K562 (cell line): ENCODE measurements at regions not wholly inside any gene's neighbourhood (a gene's known extent, or its start where the extent isn't known, plus 50 kb on each side); places are given as distances from the start of the nearest gene placed in this dataset.

ENCODE experiments used
- ATAC-seq: fragments of 200-7000 bp; cut with Tn5 transposase; 3 replicates; pipeline ENCODE4 v1.9.1; 2020; ENCODE audit warnings: moderate library complexity
- BruUV-seq: library from RNA; stranded (reverse); fragments of 400-500 nt; replicated peaks from 2 replicates; lab custom pipeline; 2021; lab: Mats Ljungman, UMichigan
- CTCF ChIA-PET: fragments of 300-600 bp; formaldehyde crosslinking; extraction: SDS; loops from one replicate; lab custom pipeline; 2021; ENCODE audit warnings: low intra/inter-chr PET ratio; lab: Yijun Ruan, JAX
- POLR2A ChIA-PET: fragments of 300-600, 350-650 bp; sonication (Branson Sonifier 250); formaldehyde crosslinking; extraction: SDS; loops from one replicate; lab custom pipeline; 2021; ENCODE audit warnings: antibody characterized with exemption, inconsistent platforms; lab: Yijun Ruan, JAX
- DNase-seq, 4 experiments: peaks; one replicate each; pipeline versions ENCODE4 v3.0.0 to v3.0.0-alpha.2; 2011 to 2018; ENCODE audit warnings: low spot score in 3 of 4, mixed read lengths in 3 of 4; ENCODE audit errors: extremely low read depth in 1 of 4
- FAIRE-seq: peaks from 2 replicates; lab custom pipeline; 2011; peaks lifted over from hg19 to GRCh38; lab: Jason Lieb, UNC
- H2AFZ ChIP-seq: 2 replicates; pipeline ENCODE4 v1.6.0; 2011; ENCODE audit warnings: low read depth, low read length, control low read depth, inconsistent platforms
- H3K27ac ChIP-seq: fragments of 200-600 bp; 3 replicates; pipeline ENCODE4 v1.8.0; 2011; ENCODE audit warnings: low read depth, mild to moderate bottlenecking, control low read depth, inconsistent platforms, low read length, moderate library complexity, mixed read lengths; ENCODE audit errors: extremely low read depth
- H3K27me3 ChIP-seq, 2 experiments: fragments of 300-600 bp in 1 of 2; 2 replicates in 1 of 2; 3 replicates in 1 of 2; pipeline versions ENCODE4 v1.6.0 to v1.8.0; 2011; ENCODE audit warnings: inconsistent platforms in 2 of 2, low read length in 2 of 2, mild to moderate bottlenecking in 1 of 2, mixed read lengths in 1 of 2, moderate library complexity in 1 of 2; ENCODE audit not compliant: control insufficient read depth in 2 of 2, insufficient read depth in 2 of 2
- H3K36me3 ChIP-seq: fragments of 300-600 bp; 3 replicates; pipeline ENCODE4 v1.8.0; 2011; ENCODE audit warnings: mild to moderate bottlenecking, low read length, inconsistent platforms; ENCODE audit not compliant: control insufficient read depth, insufficient read depth
- H3K4me1 ChIP-seq, 2 experiments: fragments of 200-600 bp in 1 of 2; replicated peaks in 1 of 2; 2 replicates in 1 of 2; 3 replicates in 1 of 2; pipeline versions ENCODE4 v1.5.1 to v1.8.0; 2011; ENCODE audit warnings: inconsistent platforms in 2 of 2, low read length in 2 of 2, mild to moderate bottlenecking in 1 of 2, mixed read lengths in 1 of 2, moderate library complexity in 1 of 2; ENCODE audit not compliant: control insufficient read depth in 2 of 2, insufficient read depth in 2 of 2
- H3K4me2 ChIP-seq: 2 replicates; pipeline ENCODE4 v1.6.1; 2011; ENCODE audit warnings: low read length, control low read depth, inconsistent platforms, mixed read lengths; ENCODE audit not compliant: insufficient read depth
- H3K4me3 ChIP-seq: fragments of 200-600 bp; sonication (generic), shearing (Covaris generic); 2 replicates; pipeline ENCODE4 v1.5.1; 2016; ENCODE audit warnings: control low read depth, inconsistent platforms
- H3K79me2 ChIP-seq: fragments of 200-600 bp; 3 replicates; pipeline ENCODE4 v1.8.0; 2011; ENCODE audit warnings: low read length, inconsistent platforms; ENCODE audit not compliant: control insufficient read depth, insufficient read depth
- H3K9ac ChIP-seq, 2 experiments: 2 replicates each; pipeline versions ENCODE4 v1.6.0 to v1.6.1; 2011; ENCODE audit warnings: low read depth in 2 of 2, low read length in 2 of 2, control low read depth in 1 of 2, inconsistent platforms in 1 of 2, mild to moderate bottlenecking in 1 of 2, mixed read lengths in 1 of 2; ENCODE audit not compliant: insufficient read depth in 1 of 2
- H3K9me1 ChIP-seq: one replicate; pipeline ENCODE4 v1.6.0; 2011; ENCODE audit warnings: inconsistent platforms, mild to moderate bottlenecking, low read length, moderate library complexity; ENCODE audit not compliant: control insufficient read depth, insufficient read depth
- H3K9me3 ChIP-seq: replicated peaks from 2 replicates; pipeline ENCODE4 v1.5.1; 2011; ENCODE audit warnings: low read depth, low read length, inconsistent platforms; ENCODE audit not compliant: control insufficient read depth, insufficient read depth
- H4K20me1 ChIP-seq: replicated peaks from 2 replicates; pipeline ENCODE4 v1.6.1; 2011; ENCODE audit warnings: low read length, inconsistent platforms, mixed read lengths; ENCODE audit not compliant: control insufficient read depth, insufficient read depth
- BCL6 ChIP-seq: fragments of 250-450 bp; sonication (Bioruptor Pico); IDR thresholded peaks from 2 replicates; pipeline ENCODE4 v1.4.0; 2020
- HMG20B ChIP-seq: fragments of 250-450 bp; sonication (Bioruptor Pico); IDR thresholded peaks from 2 replicates; pipeline ENCODE4 v1.5.0; 2021; ENCODE audit warnings: mild to moderate bottlenecking
- LCOR ChIP-seq: sonication (generic); formaldehyde crosslinking; IDR thresholded peaks from 2 replicates; pipeline ENCODE4 v1.8.0; 2022; ENCODE audit warnings: mild to moderate bottlenecking, missing genetic modification reagents
- MCM7 ChIP-seq, 2 experiments: fragments of 450-650 bp; IDR thresholded peaks; 2 replicates each; pipeline ENCODE4 v1.6.1; 2016 to 2018
- NCOA6 ChIP-seq: fragments of 450-650 bp; IDR thresholded peaks from 2 replicates; pipeline ENCODE4 v1.6.1; 2017; ENCODE audit warnings: mild to moderate bottlenecking
- TAF7 ChIP-seq: fragments of 450-650 bp; IDR thresholded peaks from 2 replicates; pipeline ENCODE4 v1.6.1; 2016; ENCODE audit warnings: missing genetic modification characterization, missing compliant biosample characterization
- XRCC3 ChIP-seq: fragments of 450-650 bp; IDR thresholded peaks from 2 replicates; pipeline ENCODE4 v1.6.1; 2017; ENCODE audit warnings: mild to moderate bottlenecking, moderate library complexity
- ZFP30 ChIP-seq: fragments of 250-450 bp; sonication (Bioruptor Pico); IDR thresholded peaks from 2 replicates; pipeline ENCODE4 v1.8.0; 2022; ENCODE audit warnings: moderate library complexity, mild to moderate bottlenecking, inconsistent platforms, borderline replicate concordance
- ZNF75A ChIP-seq: fragments of 450-650 bp; formaldehyde crosslinking; IDR thresholded peaks from 2 replicates; pipeline ENCODE4 v1.4.0; 2020; ENCODE audit warnings: mild to moderate bottlenecking
- in situ Hi-C: fragments of 300-500 bp; cut with MboI; formaldehyde crosslinking; loops from 4 replicates; pipeline ENCODE4 v1.15.0; 2018; ENCODE audit warnings: inconsistent platforms, mixed read lengths
- intact Hi-C: fragments of 100-400 bp; cut with micrococcal nuclease; formaldehyde crosslinking; loops from 2 replicates; pipeline ENCODE4 v1.14.2; 2022
- TF ChIP-seq, protein P1 (sequence below): sonication (generic); formaldehyde crosslinking; IDR thresholded peaks from 2 replicates; pipeline ENCODE4 v1.8.0; 2022; ENCODE audit warnings: mild to moderate bottlenecking, missing genetic modification reagents

DNA sequence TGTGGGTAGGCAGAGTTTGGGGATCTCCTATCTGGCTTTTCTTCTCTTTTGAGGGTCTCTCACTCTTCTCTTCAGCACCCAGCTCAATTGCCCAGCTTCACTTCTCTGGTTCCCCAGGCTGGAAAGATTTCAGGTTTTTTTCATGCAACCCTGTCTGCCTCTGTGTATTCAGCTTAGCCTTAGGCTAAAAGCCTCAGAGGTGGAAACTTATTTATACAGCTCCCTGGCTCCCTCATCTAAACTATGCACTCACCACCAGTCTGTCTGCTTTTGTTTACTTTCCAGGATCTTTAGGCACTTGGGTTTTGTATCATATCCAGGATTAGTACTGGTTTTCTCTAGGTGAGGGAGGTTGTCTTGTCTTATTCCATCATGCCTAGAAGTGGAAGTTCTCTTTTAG, 540.2 kb upstream of the TRPC7 start:
- DNase-seq: no peak
- H2AFZ ChIP-seq: no peak overlapping the region
- H3K4me1 ChIP-seq: no peaks in the 10 kb centered on the region
- no peak overlapping the region for H3K4me2 ChIP-seq
- CTCF ChIA-PET: no interaction called here
- ATAC-seq: no peak
- no peak overlapping the region for H3K27ac ChIP-seq
- H4K20me1 ChIP-seq: no peaks in the 10 kb centered on the region
- H3K9me1 ChIP-seq: no peaks in the 10 kb centered on the region
- no peaks in the 10 kb centered on the region for H3K36me3 ChIP-seq
- no peaks in the 10 kb centered on the region for H3K79me2 ChIP-seq
- POLR2A ChIA-PET: no interaction called here
- intact Hi-C loops (no loop called here), in situ Hi-C loops (no loop called here)
- TF ChIP-seq MCM7 (IDR thresholded peaks at IDR 0.05) (no peak), HMG20B (CRISPR knock-in tag) (no peak), XRCC3 (no peak), ZFP30 (CRISPR knock-in tag) (no peak), LCOR (CRISPR knock-in tag) (no peak), BCL6 (no peak), NCOA6 (no peak), ZNF75A (CRISPR knock-in tag) (no peak), TAF7 (tag) (no peak)
- TF ChIP-seq, protein P1, sequence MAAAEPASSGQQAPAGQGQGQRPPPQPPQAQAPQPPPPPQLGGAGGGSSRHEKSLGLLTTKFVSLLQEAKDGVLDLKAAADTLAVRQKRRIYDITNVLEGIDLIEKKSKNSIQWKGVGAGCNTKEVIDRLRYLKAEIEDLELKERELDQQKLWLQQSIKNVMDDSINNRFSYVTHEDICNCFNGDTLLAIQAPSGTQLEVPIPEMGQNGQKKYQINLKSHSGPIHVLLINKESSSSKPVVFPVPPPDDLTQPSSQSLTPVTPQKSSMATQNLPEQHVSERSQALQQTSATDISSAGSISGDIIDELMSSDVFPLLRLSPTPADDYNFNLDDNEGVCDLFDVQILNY (CRISPR knock-in tag): no peak
- no peak for FAIRE-seq
- BruUV-seq: no TSS peak
- no peak overlapping the region for H3K4me3 ChIP-seq
- H3K9ac ChIP-seq: no peak overlapping the region
- H3K9me3 ChIP-seq: no peaks in the 10 kb centered on the region
- 0 out of 5 replicates have a peak, but pooled peaks cover 2 to 3% of the 10 kb centered on the region in 2 experiments for H3K27me3 ChIP-seq
